ENCODE measurements at regions not wholly inside any gene's neighbourhood (a gene's known extent, or its start where the extent isn't known, plus 50 kb on each side); places are given as distances from the start of the nearest gene placed in this dataset.

DNA sequence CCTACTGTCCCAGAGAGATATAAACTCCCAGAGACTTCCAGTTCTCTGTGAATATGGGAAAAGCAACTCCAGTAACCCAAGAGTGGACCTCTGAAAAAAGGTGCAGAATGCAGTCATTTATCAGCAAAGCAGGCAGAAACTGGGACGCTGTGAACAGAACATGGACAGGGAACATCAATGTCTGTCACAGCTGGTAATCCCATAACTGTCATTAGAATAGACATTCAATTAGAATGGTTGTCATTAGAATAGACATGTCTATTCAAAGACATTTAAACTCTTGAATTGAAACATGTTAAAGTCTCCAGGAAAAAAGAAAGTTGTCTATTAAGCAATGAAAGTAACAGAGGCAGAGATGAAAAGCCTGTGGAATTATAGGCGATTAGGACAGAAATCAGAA is 302.1 kb downstream of the BTBD3 start:
- Histone ChIP-seq H3K36me3 (ENCODE audit: control insufficient read depth, insufficient read depth, low read length) (no peaks in the 10 kb centered on the region), H2AFZ (ENCODE audit: low read length) (no peak overlapping the region), H3K9me3 (ENCODE audit: control insufficient read depth, insufficient read depth, low read depth, low read length) (no peaks in the 10 kb centered on the region), H3K79me2 (ENCODE audit: control insufficient read depth, insufficient read depth, low read length) (no peaks in the 10 kb centered on the region), H3K4me3 (replicated peaks in 1 of 4; ENCODE audit: control extremely low read depth in 1 of 4, insufficient read depth in 1 of 4, low read depth in 3 of 4, low read length in 4 of 4) (no peak overlapping the region), H3K9ac (ENCODE audit: insufficient read depth, low read length) (no peak overlapping the region), H3K27me3 (ENCODE audit: control insufficient read depth, insufficient read depth, low read length) (no peaks in the 10 kb centered on the region), H4K20me1 (ENCODE audit: control insufficient read depth, extremely low read depth, insufficient read depth, low read length) (no peaks in the 10 kb centered on the region), H3K27ac (ENCODE audit: insufficient read depth, low read length) (no peak overlapping the region), H3K4me1 (ENCODE audit: control insufficient read depth, extremely low read depth, insufficient read depth, low read length) (no peaks in the 10 kb centered on the region), H3K4me2 (ENCODE audit: extremely low read depth, insufficient read depth, low read length) (no peak overlapping the region)
- TF ChIP-seq, protein P1, sequence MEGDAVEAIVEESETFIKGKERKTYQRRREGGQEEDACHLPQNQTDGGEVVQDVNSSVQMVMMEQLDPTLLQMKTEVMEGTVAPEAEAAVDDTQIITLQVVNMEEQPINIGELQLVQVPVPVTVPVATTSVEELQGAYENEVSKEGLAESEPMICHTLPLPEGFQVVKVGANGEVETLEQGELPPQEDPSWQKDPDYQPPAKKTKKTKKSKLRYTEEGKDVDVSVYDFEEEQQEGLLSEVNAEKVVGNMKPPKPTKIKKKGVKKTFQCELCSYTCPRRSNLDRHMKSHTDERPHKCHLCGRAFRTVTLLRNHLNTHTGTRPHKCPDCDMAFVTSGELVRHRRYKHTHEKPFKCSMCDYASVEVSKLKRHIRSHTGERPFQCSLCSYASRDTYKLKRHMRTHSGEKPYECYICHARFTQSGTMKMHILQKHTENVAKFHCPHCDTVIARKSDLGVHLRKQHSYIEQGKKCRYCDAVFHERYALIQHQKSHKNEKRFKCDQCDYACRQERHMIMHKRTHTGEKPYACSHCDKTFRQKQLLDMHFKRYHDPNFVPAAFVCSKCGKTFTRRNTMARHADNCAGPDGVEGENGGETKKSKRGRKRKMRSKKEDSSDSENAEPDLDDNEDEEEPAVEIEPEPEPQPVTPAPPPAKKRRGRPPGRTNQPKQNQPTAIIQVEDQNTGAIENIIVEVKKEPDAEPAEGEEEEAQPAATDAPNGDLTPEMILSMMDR (conservative IDR thresholded peaks at IDR 0.05 in 1 of 2, IDR thresholded peaks at IDR 0.05 in 1 of 2; ENCODE audit: low read depth in 1 of 2, low read length in 2 of 2) = no peak
- TF ChIP-seq EZH2 (IDR thresholded peaks at IDR 0.05; ENCODE audit: low read length, missing control alignments) = no peak
- no peak for DNase-seq (ENCODE audit: low read depth in 2 of 2)

DNA sequence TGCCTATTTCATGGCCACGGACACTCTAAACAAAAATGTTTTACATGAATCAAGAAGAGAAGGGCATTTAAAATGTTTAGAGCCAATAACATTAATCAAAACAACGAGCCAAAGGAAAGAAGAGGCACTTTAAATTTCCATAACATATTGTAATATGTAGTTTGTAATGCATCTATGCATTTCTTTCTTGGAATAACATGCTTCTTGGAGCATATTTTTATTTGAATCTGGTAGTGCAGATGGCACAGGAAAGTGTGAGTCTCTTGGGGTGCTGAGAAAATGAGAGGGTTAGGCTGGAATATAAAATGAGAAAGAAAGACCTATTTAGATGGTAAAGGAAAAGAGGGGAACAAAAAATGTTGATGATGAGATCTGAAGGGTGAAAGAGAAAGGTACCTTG is 305.4 kb downstream of the BTBD3 start:
- Histone ChIP-seq H3K4me3 (replicated peaks in 1 of 4; ENCODE audit: control extremely low read depth in 1 of 4, insufficient read depth in 1 of 4, low read depth in 3 of 4, low read length in 4 of 4) (no peak overlapping the region), H3K79me2 (ENCODE audit: control insufficient read depth, insufficient read depth, low read length) (no peaks in the 10 kb centered on the region), H3K36me3 (ENCODE audit: control insufficient read depth, insufficient read depth, low read length) (no peaks in the 10 kb centered on the region), H3K9me3 (ENCODE audit: control insufficient read depth, insufficient read depth, low read depth, low read length) (no peaks in the 10 kb centered on the region), H4K20me1 (ENCODE audit: control insufficient read depth, extremely low read depth, insufficient read depth, low read length) (no peaks in the 10 kb centered on the region), H3K27ac (ENCODE audit: insufficient read depth, low read length) (no peak overlapping the region), H3K4me2 (ENCODE audit: extremely low read depth, insufficient read depth, low read length) (no peak overlapping the region), H3K27me3 (ENCODE audit: control insufficient read depth, insufficient read depth, low read length) (no peaks in the 10 kb centered on the region), H3K9ac (ENCODE audit: insufficient read depth, low read length) (no peak overlapping the region), H2AFZ (ENCODE audit: low read length) (no peak overlapping the region), H3K4me1 (ENCODE audit: control insufficient read depth, extremely low read depth, insufficient read depth, low read length) (no peaks in the 10 kb centered on the region)
- DNase-seq (ENCODE audit: low read depth in 2 of 2) = no peak
- TF ChIP-seq, protein P1 (conservative IDR thresholded peaks at IDR 0.05 in 1 of 2, IDR thresholded peaks at IDR 0.05 in 1 of 2; ENCODE audit: low read depth in 1 of 2, low read length in 2 of 2) = no peak
- no peak for TF ChIP-seq EZH2 (IDR thresholded peaks at IDR 0.05; ENCODE audit: low read length, missing control alignments)

DNA sequence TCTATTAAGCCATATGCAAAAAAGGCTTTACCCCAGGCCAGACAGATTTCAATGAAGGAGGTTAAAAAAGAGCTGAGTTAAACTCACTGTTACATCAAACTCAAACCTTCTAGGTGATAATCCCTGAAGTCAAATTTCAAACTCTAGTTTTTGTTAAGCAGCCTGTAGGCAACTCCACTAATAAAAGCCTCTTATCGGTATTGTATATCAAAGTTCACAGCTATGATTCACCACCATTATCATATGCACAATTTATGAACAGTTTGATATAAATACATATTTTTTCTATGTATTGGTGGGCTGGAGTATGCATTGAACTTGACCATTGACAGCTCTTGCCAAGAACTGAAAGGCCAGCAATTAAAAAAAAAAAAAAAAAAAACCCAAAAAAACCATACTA is 308.2 kb downstream of the BTBD3 start:
- Histone ChIP-seq H3K4me1 (ENCODE audit: control insufficient read depth, extremely low read depth, insufficient read depth, low read length) (no peaks in the 10 kb centered on the region), H3K27ac (ENCODE audit: insufficient read depth, low read length) (no peak overlapping the region), H3K9me3 (ENCODE audit: control insufficient read depth, insufficient read depth, low read depth, low read length) (no peaks in the 10 kb centered on the region), H3K36me3 (ENCODE audit: control insufficient read depth, insufficient read depth, low read length) (no peaks in the 10 kb centered on the region), H3K4me3 (replicated peaks in 1 of 4; ENCODE audit: control extremely low read depth in 1 of 4, insufficient read depth in 1 of 4, low read depth in 3 of 4, low read length in 4 of 4) (no peak overlapping the region), H3K9ac (ENCODE audit: insufficient read depth, low read length) (no peak overlapping the region), H3K4me2 (ENCODE audit: extremely low read depth, insufficient read depth, low read length) (no peak overlapping the region), H3K27me3 (ENCODE audit: control insufficient read depth, insufficient read depth, low read length) (no peaks in the 10 kb centered on the region), H3K79me2 (ENCODE audit: control insufficient read depth, insufficient read depth, low read length) (no peaks in the 10 kb centered on the region), H2AFZ (ENCODE audit: low read length) (no peak overlapping the region), H4K20me1 (ENCODE audit: control insufficient read depth, extremely low read depth, insufficient read depth, low read length) (no peaks in the 10 kb centered on the region)
- no peak for DNase-seq (ENCODE audit: low read depth in 2 of 2)
- TF ChIP-seq, protein P1 (conservative IDR thresholded peaks at IDR 0.05 in 1 of 2, IDR thresholded peaks at IDR 0.05 in 1 of 2; ENCODE audit: low read depth in 1 of 2, low read length in 2 of 2) = no peak
